Prostate gland (tissue), 2 donors: ENCODE measurements at regions not wholly inside any gene's neighbourhood (a gene's known extent, or its start where the extent isn't known, plus 50 kb on each side); places are given as distances from the start of the nearest gene placed in this dataset.
"Not testable (repeated sequence)": the region's sequence is repeated elsewhere in the genome, so short reads cannot be mapped to it uniquely, and the experiment has no call there.

ENCODE experiments used
- DNase-seq: peaks from one replicate; pipeline ENCODE4 v3.0.0-alpha.2; 2019; ENCODE audit warnings: low spot score
- H3K27ac ChIP-seq, 2 donors: fragments of 200-600 bp; sonication (generic); 2 replicates each; pipeline ENCODE4 v1.5.1; 2017 to 2019
- H3K27me3 ChIP-seq: fragments of 200-600 bp; sonication (generic); replicated peaks from 2 replicates; pipeline ENCODE4 v1.5.1; 2019; ENCODE audit not compliant: insufficient read depth
- H3K36me3 ChIP-seq, 2 donors: fragments of 200-600 bp; sonication (generic); 1 replicate in 1 of 2; 2 replicates in 1 of 2; pipeline versions ENCODE4 v1.5.1 to v1.8.1; 2017 to 2019
- H3K4me1 ChIP-seq: fragments of 200-600 bp; sonication (generic); replicated peaks from 2 replicates; pipeline ENCODE4 v1.5.1; 2019
- H3K4me3 ChIP-seq, 2 donors: fragments of 200-600 bp; sonication (generic); 2 replicates each; pipeline ENCODE4 v1.5.1; 2017 to 2019
- H3K9me3 ChIP-seq: fragments of 200-600 bp; sonication (generic); 2 replicates; pipeline ENCODE4 v1.5.1; 2017
- CTCF ChIP-seq, 4 experiments: fragments of 200-600 bp in 2 of 4; fragments of 450-650 bp in 2 of 4; sonication (generic) in 2 of 4; IDR thresholded peaks; 1 replicate in 3 of 4; 2 replicates in 1 of 4; pipeline ENCODE4 v1.5.1; 2016 to 2019; ENCODE audit warnings: antibody characterized with exemption in 4 of 4, mild to moderate bottlenecking in 2 of 4, moderate library complexity in 2 of 4
- POLR2A ChIP-seq: fragments of 450-650 bp; IDR thresholded peaks from one replicate; pipeline ENCODE4 v1.6.1; 2016; ENCODE audit warnings: antibody characterized with exemption, mild to moderate bottlenecking
- POLR2AphosphoS5 ChIP-seq: sonication (generic); formaldehyde crosslinking; IDR thresholded peaks from one replicate; pipeline ENCODE4 v1.6.1; 2017; ENCODE audit warnings: antibody characterized with exemption
- WGBS: methylation state at CpG from one replicate; pipeline ENCODE4 v1.1.5; 2018; 5-methylcytosine and 5-hydroxymethylcytosine counted together
- intact Hi-C: fragments of 100-400 bp; cut with DNase I; formaldehyde crosslinking; loops from one replicate; pipeline ENCODE4 v1.14.2; 2022

GRCh38 chr14:38948576-38948975, 154.5 kb downstream of the SEC23A start:
- 81% methylated on average over 6 of the region's 6 CpGs for WGBS
- TF ChIP-seq CTCF (IDR thresholded peaks at IDR 0.05), result no peak
- no peak for TF ChIP-seq POLR2AphosphoS5
- no peak for TF ChIP-seq POLR2A
- Histone ChIP-seq H3K27me3 (no peaks in the 10 kb centered on the region), H3K36me3 (no peaks in the 10 kb centered on the region), H3K4me1 (no peaks in the 10 kb centered on the region), H3K27ac (no peak overlapping the region), H3K9me3 (no peaks in the 10 kb centered on the region), H3K4me3 (no peak overlapping the region)
- intact Hi-C loops, result no loop called here
- DNase-seq, result no peak

- Histone ChIP-seq H3K4me1 (no peaks in the 10 kb centered on the region), H3K9me3 (no peaks in the 10 kb centered on the region), H3K36me3 (no peaks in the 10 kb centered on the region), H3K27me3 (no peaks in the 10 kb centered on the region), H3K4me3 (no peak overlapping the region), H3K27ac (no peak overlapping the region)
- no peak for DNase-seq
- WGBS, result 28% methylated on average over 1 of the region's 1 CpG
- intact Hi-C loops, result no loop called here
- TF ChIP-seq POLR2A (no peak), CTCF (IDR thresholded peaks at IDR 0.05) (no peak), POLR2AphosphoS5 (no peak)
Observed at GRCh38 chr14:38948171-38948570, 154.9 kb downstream of the SEC23A start.

- TF ChIP-seq POLR2AphosphoS5, result no peak
- TF ChIP-seq POLR2A, result no peak
- TF ChIP-seq CTCF (IDR thresholded peaks at IDR 0.05), result no peak
- Histone ChIP-seq H3K9me3 (no peaks in the 10 kb centered on the region), H3K4me1 (no peaks in the 10 kb centered on the region), H3K27me3 (no peaks in the 10 kb centered on the region), H3K27ac (no peak overlapping the region), H3K4me3 (no peak overlapping the region), H3K36me3 (no peaks in the 10 kb centered on the region)
- DNase-seq, result no peak
- 88% methylated on average over 1 of the region's 1 CpG for WGBS
- intact Hi-C loops, result no loop called here
Observed at GRCh38 chr14:38947343-38947742, 155.7 kb downstream of the SEC23A start.

GRCh38 chr14:38944691-38945090, 158.3 kb downstream of the SEC23A start:
- DNase-seq, result no peak
- Histone ChIP-seq H3K27ac (no peak overlapping the region), H3K4me3 (no peak overlapping the region), H3K36me3 (no peaks in the 10 kb centered on the region), H3K9me3 (no peaks in the 10 kb centered on the region), H3K27me3 (no peaks in the 10 kb centered on the region), H3K4me1 (no peaks in the 10 kb centered on the region)
- no peak for TF ChIP-seq CTCF (IDR thresholded peaks at IDR 0.05)
- no peak for TF ChIP-seq POLR2AphosphoS5
- TF ChIP-seq POLR2A, result no peak
- intact Hi-C loops, result no loop called here
- WGBS, result 55% methylated on average over 3 of the region's 3 CpGs

- H3K9me3 ChIP-seq, result no peaks in the 10 kb centered on the region
- no peaks in the 10 kb centered on the region for H3K27me3 ChIP-seq
- intact Hi-C loops, result no loop called here
- no peaks in the 10 kb centered on the region for H3K36me3 ChIP-seq
- no peaks in the 10 kb centered on the region for H3K4me1 ChIP-seq
- no peak overlapping the region for H3K4me3 ChIP-seq
- no peak overlapping the region for H3K27ac ChIP-seq
- 79% methylated on average over 4 of the region's 4 CpGs for WGBS
- TF ChIP-seq POLR2AphosphoS5 (no peak), POLR2A (no peak), CTCF (IDR thresholded peaks at IDR 0.05) (no peak)
- no peak for DNase-seq
Observed at GRCh38 chr14:38941488-38941887, 161.5 kb downstream of the SEC23A start.

- DNase-seq, intact Hi-C loops, H3K4me3 ChIP-seq, H3K4me1 ChIP-seq, H3K27me3 ChIP-seq, H3K27ac ChIP-seq, H3K36me3 ChIP-seq, H3K9me3 ChIP-seq: not testable (repeated sequence)
- WGBS, result 84% methylated on average over 3 of the region's 3 CpGs
Observed at GRCh38 chr14:38932653-38933000, 170.4 kb downstream of the SEC23A start.
